HG03103 (cell line): ENCODE measurements at regions not wholly inside any gene's neighbourhood (a gene's known extent, or its start where the extent isn't known, plus 50 kb on each side); places are given as distances from the start of the nearest gene placed in this dataset.

Experiments used
- ATAC-seq: cut with Tn5 transposase; IDR thresholded peaks from one replicate; pipeline ENCODE4 v1.9.1; 2021; ENCODE audit warnings: low read depth; ENCODE audit not compliant: unreplicated experiment

DNA sequence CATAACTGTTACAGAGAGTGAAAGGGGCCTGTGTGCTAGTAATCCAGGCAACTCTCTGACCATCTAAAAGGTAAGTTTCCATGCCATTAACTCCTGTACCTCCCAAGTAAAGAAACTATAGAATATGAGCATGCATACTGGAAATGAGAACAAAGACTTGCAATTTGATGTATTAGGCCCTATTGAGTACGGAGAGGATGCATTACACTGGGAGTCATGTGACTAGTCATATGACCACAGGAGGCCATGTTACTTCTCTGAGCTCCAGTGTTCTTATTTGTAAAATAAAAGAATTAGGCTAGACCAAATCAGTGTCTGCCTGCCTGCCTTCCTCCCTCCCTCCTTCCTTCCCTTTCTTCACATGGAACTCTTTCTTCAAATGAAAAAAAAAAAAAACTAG, 440.1 kb upstream of the CCDC196 start:
- ATAC-seq: no peak

DNA sequence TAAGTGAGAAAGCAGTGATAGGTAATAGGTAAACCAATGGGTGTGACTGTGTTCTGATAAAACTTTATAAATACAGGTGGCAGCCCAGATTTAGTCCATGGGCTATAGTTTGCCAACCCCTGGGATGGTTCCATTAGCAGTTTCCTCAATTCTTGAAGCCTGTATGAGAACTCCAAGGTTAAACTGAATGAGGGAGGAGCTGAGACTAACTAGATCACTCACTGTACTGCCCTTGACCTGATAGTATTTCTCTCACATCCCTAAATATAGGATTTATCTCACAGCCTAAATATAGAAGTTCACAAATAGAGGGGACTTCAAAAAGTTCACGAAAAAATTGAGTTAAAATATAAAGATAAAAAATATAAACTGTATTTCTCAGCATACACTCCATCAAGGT, 439.6 kb upstream of the CCDC196 start:
- ATAC-seq: no peak

- ATAC-seq: no peak
These were observed 429.8 kb upstream of the CCDC196 start for GRCh38 chr14:66056268-66056907.

DNA sequence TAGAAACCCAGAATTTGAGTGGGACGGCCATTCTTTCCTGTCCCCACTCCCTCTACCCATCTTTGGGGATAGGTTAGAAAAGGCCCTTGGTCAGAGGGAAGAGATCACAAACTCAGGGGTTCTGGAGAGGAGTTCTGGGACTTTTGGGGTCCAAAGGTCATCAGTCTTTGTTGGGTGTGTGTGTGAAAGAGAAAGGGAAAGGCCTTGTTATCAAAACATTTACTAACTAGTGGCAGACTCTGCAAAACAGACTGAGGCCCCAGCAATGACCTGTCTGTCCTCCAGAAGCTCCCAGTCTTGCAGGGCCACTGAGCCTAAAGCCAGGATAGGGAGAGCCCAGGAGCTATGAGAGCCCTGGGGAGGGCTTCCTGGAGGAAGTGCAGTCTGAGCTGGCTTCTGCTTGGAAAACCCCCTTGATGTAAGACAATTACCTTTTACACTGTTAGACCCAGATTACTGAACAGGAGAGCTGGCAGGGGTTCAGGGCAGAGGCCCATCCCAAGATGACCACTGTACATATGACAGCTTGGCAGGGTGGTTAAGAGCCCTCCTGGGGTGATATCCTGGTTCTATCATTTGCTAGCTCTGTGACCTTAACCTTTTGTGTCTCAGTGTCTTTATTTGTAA, 429.1 kb upstream of the CCDC196 start:
- no peak for ATAC-seq

DNA sequence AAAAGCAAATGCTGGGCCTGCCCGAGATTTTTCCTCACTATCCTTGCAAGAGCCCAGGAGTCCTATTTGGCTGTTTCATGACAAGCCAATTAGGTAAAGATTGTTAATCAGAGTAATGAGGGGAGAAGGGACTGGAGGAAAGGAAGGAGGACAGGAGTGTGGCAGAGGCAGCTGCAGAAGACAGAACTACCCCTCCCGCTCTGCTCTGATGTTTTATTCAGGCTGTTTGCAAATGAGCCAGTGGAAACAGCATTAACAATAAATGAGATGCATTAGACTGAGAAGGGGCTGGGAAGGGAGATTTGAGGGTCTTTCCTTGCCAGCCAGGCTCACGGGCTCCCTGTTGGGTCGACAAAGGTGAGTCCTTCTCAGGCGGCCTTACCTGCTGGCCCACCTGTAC, 421.0 kb upstream of the CCDC196 start:
- no peak for ATAC-seq

- ATAC-seq: no peak
These were observed 419.0 kb upstream of the CCDC196 start for GRCh38 chr14:66066981-66067776.

DNA sequence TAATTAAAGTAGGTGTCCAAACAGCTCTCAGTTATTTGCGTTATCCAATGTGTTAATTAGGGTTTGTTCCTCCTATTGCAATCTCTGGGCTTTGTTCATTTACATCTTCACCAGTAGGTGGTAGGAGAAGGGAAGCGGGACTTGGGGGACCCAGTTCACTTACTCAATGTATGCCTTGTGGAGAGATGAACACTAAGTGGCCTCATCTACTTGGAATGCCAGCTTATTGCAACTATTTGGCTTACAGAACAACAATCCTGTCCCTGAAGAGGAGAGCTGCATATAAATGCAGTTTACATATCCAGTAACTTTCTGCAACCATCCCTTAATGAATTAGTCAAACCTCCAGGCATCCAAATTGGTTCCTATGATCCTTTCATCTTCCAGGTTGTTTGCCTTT, 417.1 kb upstream of the CCDC196 start:
- no peak for ATAC-seq

DNA sequence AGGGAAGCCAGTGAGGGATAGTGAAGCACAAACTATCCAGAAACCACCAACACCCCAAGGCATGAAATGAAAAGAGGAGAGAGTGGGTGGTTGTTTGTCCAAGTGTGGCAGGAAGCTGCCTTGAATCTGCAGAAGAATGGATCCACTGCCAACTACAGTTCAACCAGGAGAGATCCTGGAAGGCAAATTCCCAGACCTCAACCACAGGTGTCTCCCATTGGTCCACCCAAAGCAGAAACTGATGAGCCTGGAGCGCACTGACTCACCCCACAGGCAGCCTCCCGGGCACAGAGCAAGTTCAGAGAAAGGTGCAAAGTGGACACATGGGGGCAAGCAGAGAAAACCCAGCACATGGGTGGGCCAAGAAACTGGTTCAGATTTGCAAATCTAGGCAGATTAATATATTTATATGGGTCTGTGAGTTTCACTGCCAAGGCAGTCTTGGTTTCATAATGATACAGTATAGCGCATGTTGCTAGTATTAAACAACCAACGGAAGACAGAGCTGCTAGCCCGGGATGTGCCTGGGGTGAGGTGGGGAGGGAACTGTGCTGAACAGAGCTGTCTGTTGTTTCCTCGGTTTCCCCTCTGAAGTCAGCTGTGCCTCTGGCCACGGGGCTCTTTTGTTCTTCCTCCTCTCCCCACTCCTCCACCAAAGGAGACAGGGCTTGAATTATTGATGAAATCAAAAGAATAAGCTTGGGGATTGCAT, 416.2 kb upstream of the CCDC196 start:
- no peak for ATAC-seq

DNA sequence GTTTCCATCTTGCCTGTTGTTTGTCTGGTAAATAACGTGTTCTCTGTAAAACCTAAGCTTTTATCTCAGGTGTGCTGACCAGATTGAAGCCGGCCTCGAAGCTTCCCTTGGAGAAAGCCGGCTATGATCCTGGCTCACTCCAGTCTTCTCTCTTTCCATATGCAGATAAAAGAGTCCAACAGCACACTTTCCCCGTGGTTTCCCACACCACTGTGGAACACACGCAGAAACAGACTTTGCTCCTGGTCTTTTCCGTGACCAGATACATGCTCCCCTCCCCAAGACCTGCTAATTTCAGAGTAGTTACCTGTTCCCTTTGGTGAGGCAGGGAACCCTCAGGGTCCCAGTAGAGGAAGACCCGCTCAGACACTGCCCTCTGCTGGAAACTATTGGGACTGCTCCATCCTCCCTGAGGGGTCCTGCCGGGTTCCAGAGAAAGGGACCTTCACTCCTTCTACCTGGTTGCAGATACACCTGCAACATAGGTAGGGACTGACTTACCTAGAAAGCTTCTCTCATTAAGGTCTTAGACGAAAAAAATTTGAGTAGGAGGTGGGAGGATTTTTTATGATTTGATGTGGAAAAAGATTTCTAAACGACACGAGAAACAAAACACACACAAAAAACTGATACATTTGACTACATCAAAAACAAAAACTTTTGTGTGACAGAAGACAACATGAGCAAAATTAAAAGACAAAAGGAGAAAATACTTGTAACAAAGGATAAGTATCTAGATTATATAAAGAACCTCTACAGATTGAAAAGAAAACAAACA, 415.4 kb upstream of the CCDC196 start:
- ATAC-seq: no peak

- ATAC-seq: no peak
These were observed 413.7 kb upstream of the CCDC196 start for GRCh38 chr14:66072190-66073084.

DNA sequence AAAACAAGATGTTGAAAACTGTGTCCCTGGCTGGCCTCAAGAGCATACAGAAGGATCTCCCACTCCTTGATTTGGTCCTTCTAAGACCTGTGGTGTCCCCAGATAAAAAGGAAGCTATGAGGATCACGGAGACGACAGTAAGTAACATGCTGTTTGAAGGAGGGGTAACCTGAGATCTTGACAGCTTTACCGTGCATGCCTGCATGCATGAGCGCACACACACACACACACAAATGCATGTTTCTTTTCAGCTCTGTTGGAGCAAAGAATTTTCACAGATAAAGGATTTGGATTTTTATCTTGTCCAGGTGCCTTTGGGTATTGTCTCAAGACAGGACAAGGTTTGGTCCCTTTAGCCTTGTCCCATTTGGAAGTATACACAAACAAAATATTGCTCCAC, 411.6 kb upstream of the CCDC196 start:
- no peak for ATAC-seq

- no peak for ATAC-seq
These were observed 410.0 kb upstream of the CCDC196 start for GRCh38 chr14:66076176-66076575.

GRCh38 chr14:66078006-66078405, 408.2 kb upstream of the CCDC196 start:
- ATAC-seq: no peak

DNA sequence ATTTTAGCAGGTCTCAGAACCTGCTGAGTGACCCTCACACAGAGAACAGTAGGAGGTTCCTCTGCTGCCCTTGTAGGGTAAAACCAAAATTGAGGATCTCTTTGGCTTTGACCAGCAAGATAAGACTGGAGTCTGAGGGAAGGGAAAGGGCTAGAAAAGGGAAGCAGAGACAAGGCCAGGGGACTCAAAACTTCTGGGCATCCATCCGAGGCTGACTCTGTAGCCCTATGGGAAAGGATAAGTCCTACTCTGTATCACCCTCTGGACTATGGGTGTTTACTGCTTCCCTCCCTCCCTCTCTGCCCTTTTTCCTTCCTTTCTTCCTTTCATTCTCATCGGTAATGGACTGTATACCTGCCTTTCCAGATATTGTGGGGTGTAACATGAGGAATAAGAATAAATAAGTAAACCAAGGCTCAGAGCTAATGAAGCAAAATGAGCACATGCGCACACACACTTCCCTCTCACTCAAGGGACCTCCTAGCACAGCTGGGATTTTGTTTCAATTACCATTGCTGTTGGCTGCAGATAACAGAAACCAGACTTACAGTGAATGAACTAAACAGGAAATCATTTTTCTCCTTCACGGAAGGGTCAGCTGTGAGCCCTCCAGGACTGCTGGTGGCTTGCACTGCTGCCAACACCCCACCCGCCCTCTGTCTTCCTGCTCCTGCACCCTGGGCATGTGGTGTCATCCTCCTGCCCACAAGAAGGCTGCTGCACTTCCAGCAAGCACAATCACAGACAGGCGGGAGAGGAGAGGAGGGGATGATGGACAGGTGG, 404.4 kb upstream of the CCDC196 start:
- ATAC-seq: no peak

- no peak for ATAC-seq
These were observed 400.9 kb upstream of the CCDC196 start for GRCh38 chr14:66085224-66085623.

GRCh38 chr14:66085665-66086064, 400.5 kb upstream of the CCDC196 start:
- ATAC-seq: no peak

DNA sequence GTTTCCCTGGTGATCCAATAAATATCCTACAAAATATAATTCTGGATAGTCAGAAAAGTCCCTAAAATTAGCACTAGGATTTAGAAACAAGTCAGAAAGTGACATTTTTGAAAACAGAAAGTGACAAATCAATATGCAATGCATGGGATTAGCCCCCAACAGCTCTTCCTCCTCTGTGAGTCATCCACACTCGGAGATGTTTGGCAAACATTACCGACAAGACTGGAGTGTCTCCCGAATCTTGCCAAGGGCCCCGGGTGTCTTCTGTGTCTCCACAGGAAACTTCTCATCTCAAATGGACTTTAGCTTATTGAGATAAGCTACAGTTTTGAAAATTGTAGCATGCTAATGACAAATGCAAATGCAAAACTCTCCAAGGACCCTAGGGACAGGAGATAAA, 398.9 kb upstream of the CCDC196 start:
- no peak for ATAC-seq

DNA sequence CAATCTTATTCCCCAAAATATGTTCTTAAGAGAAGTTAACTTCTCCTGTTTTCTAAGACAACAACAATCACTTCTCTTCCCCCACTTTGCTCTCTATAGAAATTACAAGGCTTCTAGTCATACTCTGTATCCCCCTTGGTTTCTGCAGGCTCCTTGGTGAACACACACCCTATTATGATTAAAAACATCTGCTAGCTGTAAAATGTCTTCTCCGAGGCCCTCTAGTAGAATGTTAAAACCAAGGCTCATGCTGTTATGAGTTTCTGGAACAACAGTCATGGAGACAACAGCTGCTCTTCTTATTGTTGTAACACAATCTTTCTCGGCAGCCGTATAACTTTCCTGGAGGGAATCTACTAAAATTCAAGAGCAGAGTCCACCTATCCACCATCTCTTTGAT, 397.5 kb upstream of the CCDC196 start:
- no peak for ATAC-seq

DNA sequence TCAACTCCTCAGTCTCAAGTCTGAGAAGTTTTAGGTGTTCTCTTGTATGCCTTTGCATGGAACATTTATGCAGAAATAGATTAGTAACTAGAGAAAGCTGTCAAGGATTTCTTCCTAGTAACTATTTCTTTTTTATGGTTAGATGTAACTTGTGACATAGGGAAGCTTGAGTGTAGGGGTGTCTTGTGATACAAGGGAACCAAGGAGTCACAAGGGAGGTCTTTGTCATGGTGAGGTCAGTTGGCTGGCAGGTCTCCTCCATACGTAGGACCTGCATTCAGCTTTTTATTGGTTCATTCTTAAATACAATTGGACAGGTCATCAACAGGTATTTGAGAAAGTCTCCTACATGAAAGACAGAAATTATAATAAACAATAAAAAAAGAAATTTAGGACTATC, 394.0 kb upstream of the CCDC196 start:
- ATAC-seq: no peak
